Tibial nerve (tissue), 4 donors: ENCODE measurements at regions not wholly inside any gene's neighbourhood (a gene's known extent, or its start where the extent isn't known, plus 50 kb on each side); places are given as distances from the start of the nearest gene placed in this dataset.

Source experiments
- CTCF ChIP-seq, 5 experiments: fragments of 200-600 bp in 3 of 5; fragments of 450-650 bp in 2 of 5; sonication (generic) in 3 of 5; IDR thresholded peaks; one replicate each; pipeline ENCODE4 v1.5.1; 2016 to 2019; ENCODE audit warnings: antibody characterized with exemption in 5 of 5, mild to moderate bottlenecking in 3 of 5, moderate library complexity in 2 of 5
- EP300 ChIP-seq, 2 donors: sonication (generic); formaldehyde crosslinking; IDR thresholded peaks; one replicate each; pipeline ENCODE4 v1.6.1; 2017; ENCODE audit warnings: antibody characterized with exemption in 2 of 2, mild to moderate bottlenecking in 1 of 2
- POLR2A ChIP-seq, 2 donors: fragments of 450-650 bp; IDR thresholded peaks; one replicate each; pipeline ENCODE4 v1.6.1; 2017; ENCODE audit warnings: antibody characterized with exemption in 2 of 2, mild to moderate bottlenecking in 2 of 2, moderate library complexity in 2 of 2

GRCh38 chr3:171511450-171511849, 51.2 kb upstream of the TNIK start:
- TF ChIP-seq POLR2A (IDR thresholded peaks at IDR 0.05) (no peak), CTCF (IDR thresholded peaks at IDR 0.05) (no peak), EP300 (IDR thresholded peaks at IDR 0.05) (no peak)
